Body of pancreas (tissue), 4 donors: ENCODE measurements at regions not wholly inside any gene's neighbourhood (a gene's known extent, or its start where the extent isn't known, plus 50 kb on each side); places are given as distances from the start of the nearest gene placed in this dataset.

Experiments
- POLR2A ChIP-seq, 3 donors: fragments of 450-650 bp; IDR thresholded peaks; one replicate each; pipeline ENCODE4 v1.6.1; 2016; ENCODE audit warnings: antibody characterized with exemption in 3 of 3, mild to moderate bottlenecking in 2 of 3
- TF ChIP-seq, protein P1 (sequence below), 7 experiments: fragments of 450-650 bp in 4 of 7; fragments of 200-600 bp in 3 of 7; sonication (generic) in 3 of 7; IDR thresholded peaks; one replicate each; pipeline ENCODE4 v1.5.1; 2016 to 2019; ENCODE audit warnings: antibody characterized with exemption in 7 of 7

GRCh38 chr15:100764778-100765466, 114.7 kb upstream of the ALDH1A3 start:
- TF ChIP-seq, protein P1, sequence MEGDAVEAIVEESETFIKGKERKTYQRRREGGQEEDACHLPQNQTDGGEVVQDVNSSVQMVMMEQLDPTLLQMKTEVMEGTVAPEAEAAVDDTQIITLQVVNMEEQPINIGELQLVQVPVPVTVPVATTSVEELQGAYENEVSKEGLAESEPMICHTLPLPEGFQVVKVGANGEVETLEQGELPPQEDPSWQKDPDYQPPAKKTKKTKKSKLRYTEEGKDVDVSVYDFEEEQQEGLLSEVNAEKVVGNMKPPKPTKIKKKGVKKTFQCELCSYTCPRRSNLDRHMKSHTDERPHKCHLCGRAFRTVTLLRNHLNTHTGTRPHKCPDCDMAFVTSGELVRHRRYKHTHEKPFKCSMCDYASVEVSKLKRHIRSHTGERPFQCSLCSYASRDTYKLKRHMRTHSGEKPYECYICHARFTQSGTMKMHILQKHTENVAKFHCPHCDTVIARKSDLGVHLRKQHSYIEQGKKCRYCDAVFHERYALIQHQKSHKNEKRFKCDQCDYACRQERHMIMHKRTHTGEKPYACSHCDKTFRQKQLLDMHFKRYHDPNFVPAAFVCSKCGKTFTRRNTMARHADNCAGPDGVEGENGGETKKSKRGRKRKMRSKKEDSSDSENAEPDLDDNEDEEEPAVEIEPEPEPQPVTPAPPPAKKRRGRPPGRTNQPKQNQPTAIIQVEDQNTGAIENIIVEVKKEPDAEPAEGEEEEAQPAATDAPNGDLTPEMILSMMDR (IDR thresholded peaks at IDR 0.05): no peak
- no peak for TF ChIP-seq POLR2A (IDR thresholded peaks at IDR 0.05)
